Right lobe of liver (tissue), 4 donors: ENCODE measurements at regions not wholly inside any gene's neighbourhood (a gene's known extent, or its start where the extent isn't known, plus 50 kb on each side); places are given as distances from the start of the nearest gene placed in this dataset.

Experiments
- POLR2A ChIP-seq: fragments of 450-650 bp; IDR thresholded peaks from one replicate; pipeline ENCODE4 v1.6.1; 2017; ENCODE audit warnings: antibody characterized with exemption, mild to moderate bottlenecking
- TF ChIP-seq, protein P1 (sequence below), 4 donors: fragments of 200-600 bp in 3 of 4; fragments of 450-650 bp in 1 of 4; IDR thresholded peaks; one replicate each; pipeline versions ENCODE4 v1.5.1 to v1.8.0; 2016 to 2022; ENCODE audit warnings: antibody characterized with exemption in 4 of 4, mild to moderate bottlenecking in 2 of 4
- donor health status: DM: no; HTN: no; CAD: no.
- donor health status: DM: no; HTN: no; CAD: no.
- donor health status: DM: no; HTN: yes; CAD: no.

GRCh38 chr2:236820763-236821344 lies 251.2 kb downstream of the ACKR3 start:
- TF ChIP-seq, protein P1, sequence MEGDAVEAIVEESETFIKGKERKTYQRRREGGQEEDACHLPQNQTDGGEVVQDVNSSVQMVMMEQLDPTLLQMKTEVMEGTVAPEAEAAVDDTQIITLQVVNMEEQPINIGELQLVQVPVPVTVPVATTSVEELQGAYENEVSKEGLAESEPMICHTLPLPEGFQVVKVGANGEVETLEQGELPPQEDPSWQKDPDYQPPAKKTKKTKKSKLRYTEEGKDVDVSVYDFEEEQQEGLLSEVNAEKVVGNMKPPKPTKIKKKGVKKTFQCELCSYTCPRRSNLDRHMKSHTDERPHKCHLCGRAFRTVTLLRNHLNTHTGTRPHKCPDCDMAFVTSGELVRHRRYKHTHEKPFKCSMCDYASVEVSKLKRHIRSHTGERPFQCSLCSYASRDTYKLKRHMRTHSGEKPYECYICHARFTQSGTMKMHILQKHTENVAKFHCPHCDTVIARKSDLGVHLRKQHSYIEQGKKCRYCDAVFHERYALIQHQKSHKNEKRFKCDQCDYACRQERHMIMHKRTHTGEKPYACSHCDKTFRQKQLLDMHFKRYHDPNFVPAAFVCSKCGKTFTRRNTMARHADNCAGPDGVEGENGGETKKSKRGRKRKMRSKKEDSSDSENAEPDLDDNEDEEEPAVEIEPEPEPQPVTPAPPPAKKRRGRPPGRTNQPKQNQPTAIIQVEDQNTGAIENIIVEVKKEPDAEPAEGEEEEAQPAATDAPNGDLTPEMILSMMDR (IDR thresholded peaks at IDR 0.05), result no peak
- no peak for TF ChIP-seq POLR2A
